Left cardiac atrium (tissue), 4 donors: ENCODE measurements at regions not wholly inside any gene's neighbourhood (a gene's known extent, or its start where the extent isn't known, plus 50 kb on each side); places are given as distances from the start of the nearest gene placed in this dataset.
"Not testable (repeated sequence)": the region's sequence is repeated elsewhere in the genome, so short reads cannot be mapped to it uniquely, and the experiment has no call there.

ENCODE experiments used
- ATAC-seq, 2 donors: fragments of 200-7000 bp; cut with Tn5 transposase; one replicate each; pipeline ENCODE4 v1.9.1; 2020; ENCODE audit warnings: mild to moderate bottlenecking in 2 of 2, moderate library complexity in 2 of 2
- DNase-seq: peaks from one replicate; pipeline ENCODE4 v3.0.0-alpha.2; 2020
- intact Hi-C, 2 donors: fragments of 100-400 bp; cut with DNase I; formaldehyde crosslinking; loops; one replicate each; pipeline versions ENCODE4 v1.14.1 to v1.15.1; 2022 to 2023
- donor health status: DM: no; HTN: yes; CAD: no.
- donor health status: DM: no; HTN: yes; CAD: no; lungs with severe emphysema.
- donor health status: DM: yes; HTN: yes; CAD: no.
- donor health status: Dilated cardiomyopathy.

DNA sequence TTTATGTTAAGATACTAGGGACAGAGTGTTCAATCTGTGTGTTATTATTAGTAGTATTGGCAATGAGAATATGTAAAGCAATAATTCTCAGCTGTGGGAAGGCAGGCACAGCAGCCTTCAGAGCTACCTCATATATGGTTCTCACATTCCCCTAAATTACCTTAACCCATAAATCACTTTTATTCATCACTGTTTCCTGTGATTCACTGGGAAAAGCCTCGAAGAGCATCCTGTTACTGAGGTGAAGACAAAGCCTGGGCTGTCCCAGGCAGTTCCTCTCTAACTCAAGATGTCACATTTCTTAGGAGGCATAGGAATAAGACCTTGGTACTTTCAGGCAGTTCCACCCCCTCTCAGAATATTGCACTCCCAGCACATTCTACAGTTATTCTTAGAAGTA lies 965.7 kb downstream of the NCAM2 start:
- ATAC-seq = no peak
- no peak for DNase-seq
- intact Hi-C loops = no loop called here

DNA sequence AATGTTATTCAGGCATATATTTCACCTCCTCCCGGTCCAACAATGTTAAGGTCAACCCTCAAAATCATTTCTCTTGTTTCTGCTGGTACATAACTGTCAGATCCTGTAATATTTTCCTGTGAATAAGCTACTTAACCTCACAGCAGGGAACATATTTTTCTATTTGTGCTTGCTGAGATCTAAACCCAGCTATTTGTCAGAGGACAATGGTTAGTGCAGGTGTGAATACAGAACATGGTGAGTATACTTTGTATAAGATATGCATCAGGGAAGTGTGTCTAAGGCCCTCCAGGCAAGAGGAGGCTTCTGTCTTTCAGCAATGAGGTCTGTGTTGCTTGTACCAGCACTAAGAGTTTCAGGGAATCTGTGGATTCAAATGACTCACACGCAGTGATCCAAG lies 970.6 kb downstream of the NCAM2 start:
- no peak for ATAC-seq

DNA sequence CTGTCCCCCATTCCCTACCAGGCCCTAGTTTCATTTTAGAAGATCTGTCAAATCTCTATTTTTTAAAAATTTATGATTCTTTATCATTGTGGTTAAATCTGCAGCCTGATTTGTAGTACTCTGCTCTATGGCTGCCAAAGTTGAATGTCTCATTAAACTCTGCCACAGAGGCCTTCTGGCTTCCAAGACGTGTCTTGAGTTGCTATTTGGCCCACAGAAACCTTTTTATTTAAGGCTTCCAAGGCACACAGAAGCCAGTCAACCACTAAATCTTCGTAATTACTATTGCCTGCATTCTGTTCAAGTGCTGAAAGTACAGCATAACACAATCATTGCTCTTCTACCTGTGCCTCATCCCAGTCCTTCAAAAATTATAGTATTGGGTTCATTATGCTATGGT lies 971.0 kb downstream of the NCAM2 start:
- no peak for ATAC-seq
- intact Hi-C loops = no loop called here
- DNase-seq = no peak

More for the DNA sequence above, 970.6 kb downstream of the NCAM2 start:
- no peak for DNase-seq
- intact Hi-C loops = no loop called here

DNA sequence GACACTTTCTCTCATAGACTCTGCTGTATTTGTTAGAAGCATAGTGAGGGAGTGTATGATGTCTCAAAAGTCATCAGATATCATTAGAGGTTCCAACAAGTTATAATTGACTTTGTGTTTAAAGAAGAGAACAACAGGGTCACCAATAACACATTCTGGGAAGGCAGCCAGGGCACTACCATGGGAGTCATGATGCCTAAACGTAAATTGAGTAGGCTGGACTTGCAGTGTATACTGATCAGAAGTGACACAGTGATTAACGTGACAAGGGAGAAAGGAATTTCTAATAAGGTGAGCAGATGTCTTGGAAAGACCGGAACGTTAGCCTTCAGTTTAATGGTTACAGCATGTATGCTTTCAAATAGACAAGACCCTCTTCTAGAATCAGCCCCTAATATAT lies 973.2 kb downstream of the NCAM2 start:
- intact Hi-C loops = no loop called here
- ATAC-seq (no peak), DNase-seq (no peak)

DNA sequence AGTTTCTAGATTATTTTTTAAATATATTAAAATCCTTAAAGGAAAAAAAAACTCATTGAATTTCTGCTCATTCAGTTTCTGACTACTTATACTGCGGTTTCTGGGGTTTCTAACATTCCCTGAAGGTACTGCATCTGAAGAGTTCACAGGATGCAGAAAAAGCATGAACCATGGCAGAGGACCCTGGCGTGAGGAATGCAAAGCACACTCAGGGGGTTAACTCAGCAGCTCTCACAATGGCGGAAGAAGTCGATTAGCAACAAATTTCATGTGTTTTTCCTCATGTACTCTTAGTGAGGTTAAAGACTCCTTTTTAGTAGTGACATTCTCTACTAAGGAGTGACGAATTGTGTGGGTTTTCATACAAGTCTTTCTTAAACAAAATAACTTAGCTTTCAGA lies 975.6 kb downstream of the NCAM2 start:
- intact Hi-C loops = no loop called here
- ATAC-seq = no peak
- no peak for DNase-seq

DNA sequence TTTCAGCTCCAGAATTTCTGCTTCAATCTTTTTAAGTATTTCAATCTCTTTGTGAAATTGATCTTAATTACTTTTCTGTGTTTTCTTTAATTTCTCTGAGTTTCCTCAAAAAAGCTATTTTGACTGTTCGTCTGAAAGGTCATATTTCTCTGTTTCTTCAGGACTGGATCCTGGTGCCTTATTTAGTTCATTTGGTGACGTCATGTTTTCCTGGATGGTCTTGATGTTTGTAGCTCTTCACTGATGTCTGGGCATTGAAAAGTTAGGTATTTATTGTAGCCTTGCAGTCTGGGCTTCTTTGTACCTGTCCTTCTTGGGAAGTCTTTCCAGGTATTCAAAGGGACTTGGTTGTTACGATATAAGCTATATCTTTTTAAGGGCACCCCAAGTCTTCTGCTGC lies 998.7 kb downstream of the NCAM2 start:
- no peak for DNase-seq
- intact Hi-C loops = no loop called here
- no peak for ATAC-seq

DNA sequence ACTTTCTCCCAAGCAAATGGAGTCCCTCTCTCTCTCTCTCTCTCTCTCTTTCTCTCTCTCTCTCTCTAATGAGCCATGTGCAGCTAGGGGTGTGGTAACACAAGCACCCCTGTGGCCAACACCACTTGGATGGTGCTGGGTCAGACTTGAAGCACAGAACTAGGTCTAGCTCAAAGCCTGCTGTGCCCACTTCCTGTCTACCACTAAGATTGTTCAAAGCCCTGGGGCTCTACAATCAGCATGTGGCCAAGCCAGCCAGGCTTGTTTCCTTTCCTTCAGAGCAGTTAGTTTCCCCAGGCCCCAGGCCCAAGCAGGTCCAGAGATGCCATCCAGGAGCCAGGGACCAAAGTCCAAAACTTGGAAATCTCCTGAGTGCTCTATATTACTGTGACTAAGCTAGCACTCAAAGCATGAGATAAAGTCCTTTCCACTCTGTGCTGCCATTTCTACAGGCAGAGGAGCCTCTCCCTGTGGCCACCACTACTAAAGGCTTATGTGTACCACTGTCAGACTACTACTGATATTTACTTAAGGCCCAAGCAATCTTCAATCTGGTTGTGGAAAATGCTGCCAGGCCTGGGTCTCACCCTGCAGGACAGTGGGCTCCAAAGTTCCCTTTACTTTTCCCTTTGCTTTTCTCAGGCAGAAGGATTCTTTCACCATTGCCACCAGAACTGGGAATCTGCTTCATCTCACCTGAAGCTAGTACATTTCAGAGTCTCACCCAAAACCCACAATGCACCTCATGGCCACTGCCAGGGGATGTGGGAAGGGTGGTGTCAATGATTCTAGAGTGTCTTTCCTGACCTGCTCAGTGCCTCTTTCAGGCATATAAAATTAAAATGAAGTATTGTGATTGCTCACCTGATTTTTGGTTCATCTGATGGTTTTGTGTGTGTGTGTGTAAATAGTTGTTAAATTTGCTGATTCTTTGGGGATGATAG lies 999.5 kb downstream of the NCAM2 start:
- intact Hi-C loops = no loop called here
- DNase-seq = no peak
- ATAC-seq = no peak

DNA sequence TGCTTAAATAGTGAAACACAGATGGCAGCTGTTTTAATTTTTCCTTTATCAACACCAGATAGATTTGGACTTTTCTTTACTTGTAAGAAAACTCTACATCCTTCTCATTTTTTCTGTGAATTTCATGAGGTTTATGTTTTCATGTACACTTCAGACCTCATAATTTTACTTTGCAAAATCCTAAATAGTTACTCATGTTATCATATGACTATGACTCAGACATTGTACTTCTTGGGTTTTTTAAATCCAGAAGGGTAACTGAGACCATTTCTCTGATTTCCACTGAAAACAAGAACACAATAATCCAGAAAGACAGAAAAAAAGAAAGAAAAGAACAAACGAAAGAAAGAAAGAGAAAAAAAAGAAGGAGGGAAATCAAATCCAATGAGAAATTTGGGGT lies 1021.6 kb downstream of the NCAM2 start:
- intact Hi-C loops = no loop called here
- DNase-seq = no peak
- ATAC-seq = no peak

DNA sequence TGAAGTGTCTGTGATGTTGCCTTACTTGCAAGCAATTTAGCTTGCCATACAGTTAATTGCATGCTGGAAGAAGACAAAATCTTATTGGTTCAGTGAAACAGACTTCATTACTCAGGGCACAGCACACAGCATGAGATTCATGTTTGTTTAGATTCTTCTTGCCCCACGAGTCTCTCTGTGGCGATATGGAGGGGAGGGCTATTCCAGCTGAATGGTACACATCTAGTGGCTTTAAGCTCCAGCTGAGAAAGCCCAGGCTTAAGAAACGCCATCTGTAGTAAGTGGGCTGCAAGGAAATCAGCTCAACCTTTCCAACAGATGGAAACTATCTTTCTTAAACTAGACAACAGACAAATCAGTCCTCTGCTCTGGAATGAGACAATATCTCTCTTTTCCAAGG lies 1022.0 kb downstream of the NCAM2 start:
- DNase-seq (no peak), ATAC-seq (no peak)
- intact Hi-C loops = no loop called here

DNA sequence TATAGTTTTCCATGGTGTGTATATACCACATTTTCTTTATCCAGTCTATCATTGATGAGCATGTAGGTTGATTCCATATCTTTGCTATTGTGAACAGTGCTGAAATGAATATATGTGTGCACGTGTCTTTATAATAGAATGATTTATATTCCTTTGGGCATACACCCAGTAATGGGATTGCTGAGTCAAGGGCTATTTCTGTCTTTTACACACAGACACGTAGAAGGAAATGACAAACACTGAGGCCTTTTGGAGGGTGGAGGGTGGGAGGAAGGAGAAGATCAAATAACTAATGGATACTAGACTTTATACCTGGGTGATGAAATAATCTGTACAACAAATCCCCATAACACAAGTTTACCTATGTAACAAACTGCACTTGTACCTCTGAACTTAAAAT lies 1025.7 kb downstream of the NCAM2 start:
- ATAC-seq, DNase-seq, intact Hi-C loops: not testable (repeated sequence)

DNA sequence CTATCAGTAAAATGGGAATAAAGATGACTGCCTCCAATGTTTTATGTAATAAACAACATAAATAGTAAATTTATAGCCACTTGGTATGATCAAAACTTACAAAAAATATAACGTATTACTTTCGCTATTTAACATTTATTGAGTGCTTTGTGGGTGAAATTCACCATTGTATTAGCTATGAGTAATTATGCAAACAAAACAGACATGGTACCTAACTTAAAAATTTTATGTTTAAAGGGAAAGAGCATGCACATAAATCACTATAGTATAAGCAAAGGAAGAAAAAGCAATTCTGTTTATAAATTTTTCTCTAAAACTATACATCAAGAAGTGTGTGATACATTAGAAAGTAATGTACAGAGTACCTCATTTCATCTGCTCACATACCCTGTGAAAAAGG lies 1046.2 kb downstream of the NCAM2 start:
- intact Hi-C loops = no loop called here
- no peak for DNase-seq
- no peak for ATAC-seq

DNA sequence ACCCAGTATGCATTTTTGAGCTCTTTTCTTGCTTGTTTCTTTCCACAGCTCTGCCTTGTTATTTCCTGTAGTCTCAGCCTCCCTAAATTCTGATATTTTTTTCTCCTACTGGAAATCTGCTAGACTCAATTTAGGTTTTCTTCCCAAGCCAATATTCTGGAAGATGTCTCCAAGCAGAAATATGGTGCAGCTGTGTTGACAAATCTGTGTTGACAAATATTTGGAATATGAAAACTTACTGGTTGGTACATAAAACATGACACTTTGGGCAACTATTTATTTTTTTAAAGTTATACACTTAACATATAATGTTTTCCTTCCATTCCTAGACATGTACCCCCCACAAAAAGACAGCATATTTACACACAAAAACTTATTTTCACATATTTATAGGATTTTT lies 1048.4 kb downstream of the NCAM2 start:
- intact Hi-C loops = no loop called here
- DNase-seq (no peak), ATAC-seq (no peak)

DNA sequence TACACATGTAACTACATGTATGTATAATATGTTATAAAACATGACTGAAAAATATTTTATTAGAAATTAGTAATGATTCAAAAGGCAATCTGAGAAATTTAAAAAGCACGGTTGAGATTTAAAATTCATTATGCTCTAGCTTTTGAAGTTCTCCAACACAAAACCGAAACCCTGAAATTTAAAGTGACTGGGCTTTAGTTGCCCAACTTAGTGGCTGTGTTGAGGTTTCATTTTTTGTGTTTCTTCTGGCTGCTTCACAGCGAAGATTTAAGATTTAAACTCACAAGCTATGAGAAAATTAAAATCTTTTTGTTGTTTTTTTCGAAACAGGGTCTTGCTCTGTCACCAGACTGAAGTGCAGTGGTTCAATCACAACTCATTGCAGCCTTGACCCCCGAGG lies 1058.7 kb downstream of the NCAM2 start:
- no peak for DNase-seq
- ATAC-seq = no peak
- intact Hi-C loops = no loop called here

DNA sequence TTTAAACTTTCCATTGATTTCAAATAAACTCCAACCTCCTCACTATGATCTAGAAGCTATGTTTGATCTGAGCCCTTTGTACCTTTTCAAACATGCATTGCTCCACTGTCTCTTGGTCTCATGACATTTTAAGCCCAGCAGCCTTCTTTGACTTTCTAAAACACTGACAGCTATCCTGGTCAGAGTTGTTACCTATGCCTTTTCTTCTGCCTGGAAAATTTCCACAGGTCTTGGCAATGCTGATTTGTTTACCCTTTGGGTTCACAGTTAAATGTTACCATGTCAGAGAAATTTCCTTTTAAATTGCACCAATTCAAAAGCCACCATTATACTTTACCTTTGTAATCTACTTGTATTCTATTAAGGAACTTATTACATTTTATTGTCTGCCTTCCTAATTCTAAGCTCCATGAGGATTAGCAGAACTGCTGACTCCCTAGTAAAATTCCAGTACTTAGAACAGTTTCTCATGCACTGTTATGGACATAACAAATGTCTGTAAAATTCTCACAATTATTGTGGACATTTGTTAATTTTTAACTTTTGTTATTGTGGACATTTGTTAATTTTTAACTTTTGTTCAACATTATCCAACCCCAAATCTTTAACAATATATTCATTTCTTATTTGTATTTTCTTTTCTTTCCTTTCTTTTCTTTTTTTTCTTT lies 1064.4 kb downstream of the NCAM2 start:
- DNase-seq (no peak), ATAC-seq (no peak)
- intact Hi-C loops = no loop called here

DNA sequence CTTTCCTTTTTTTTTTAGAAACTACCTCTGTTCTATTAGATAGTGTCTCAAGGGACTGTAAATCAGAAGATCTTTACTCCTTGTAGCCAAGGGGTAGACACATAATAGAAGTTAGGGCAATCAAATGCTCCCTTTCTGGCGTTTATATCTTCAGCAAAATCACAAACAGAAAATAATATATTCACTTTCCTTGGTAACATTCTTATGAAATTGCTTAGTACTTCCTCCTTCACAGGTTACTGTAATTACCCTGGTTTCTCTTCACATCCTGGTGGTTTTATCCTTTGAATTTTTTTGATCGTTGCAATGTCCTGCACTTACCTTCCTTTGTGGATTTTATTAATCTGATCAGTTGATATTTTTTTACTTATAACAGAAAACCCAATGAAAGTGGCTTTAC lies 1064.9 kb downstream of the NCAM2 start:
- intact Hi-C loops = no loop called here
- DNase-seq = no peak
- no peak for ATAC-seq

DNA sequence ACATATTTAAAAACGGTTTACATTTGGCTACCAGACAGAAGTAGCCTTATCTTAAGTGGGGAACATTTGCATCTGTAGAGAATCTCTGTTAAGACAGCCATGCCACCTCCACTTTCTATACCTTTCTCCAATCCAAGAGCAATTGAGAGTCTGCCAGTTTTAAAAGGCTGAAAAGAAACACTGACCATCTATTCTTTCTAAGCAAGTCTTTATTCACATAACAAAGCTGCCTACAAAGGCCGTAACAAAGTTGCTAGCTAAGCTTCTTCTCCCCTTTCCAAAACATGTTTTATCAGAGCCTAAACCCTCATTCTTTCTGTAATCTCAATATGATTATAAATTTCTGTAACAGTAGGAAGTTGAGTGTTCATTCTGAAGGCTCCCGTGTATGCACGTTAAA lies 1078.3 kb downstream of the NCAM2 start:
- ATAC-seq (no peak), DNase-seq (no peak)
- intact Hi-C loops = no loop called here

DNA sequence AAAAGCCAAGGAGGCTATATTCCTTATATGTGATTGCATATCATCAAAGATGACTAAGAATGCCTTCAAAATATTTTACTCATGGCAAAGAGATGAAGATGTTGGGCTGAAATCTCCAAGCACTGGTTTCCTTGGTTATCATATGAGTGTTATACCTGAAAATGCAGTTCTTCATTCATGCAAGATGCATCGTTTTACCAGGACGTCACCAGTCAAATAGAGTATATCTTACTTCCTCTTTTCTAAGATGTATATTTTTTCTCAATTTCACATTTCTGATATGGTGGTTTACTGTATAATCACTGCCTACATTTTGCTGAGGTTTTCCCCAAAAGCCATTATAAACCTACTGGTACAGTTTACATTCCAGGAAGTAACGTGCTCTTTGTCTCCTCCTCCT lies 1085.7 kb downstream of the NCAM2 start:
- DNase-seq (no peak), ATAC-seq (no peak)
- intact Hi-C loops = no loop called here

DNA sequence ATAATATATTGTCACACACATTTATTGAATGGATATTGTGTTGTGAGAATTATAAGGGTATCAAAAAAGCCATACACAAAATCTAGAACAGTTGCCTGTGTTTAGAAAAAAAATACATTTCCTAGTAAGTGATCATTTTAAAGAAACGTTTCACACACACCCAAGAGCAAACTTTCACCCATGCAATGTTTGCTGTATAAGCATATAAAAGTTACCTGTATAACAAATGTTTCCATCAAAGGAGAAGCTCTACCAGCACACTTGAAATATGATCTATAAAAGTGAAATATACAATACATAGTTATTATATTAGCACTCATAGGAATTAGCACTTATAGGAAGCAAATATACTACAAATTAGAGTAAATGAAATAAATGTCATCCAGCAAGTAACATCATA lies 1098.1 kb downstream of the NCAM2 start:
- intact Hi-C loops = no loop called here
- no peak for DNase-seq
- ATAC-seq = no peak

DNA sequence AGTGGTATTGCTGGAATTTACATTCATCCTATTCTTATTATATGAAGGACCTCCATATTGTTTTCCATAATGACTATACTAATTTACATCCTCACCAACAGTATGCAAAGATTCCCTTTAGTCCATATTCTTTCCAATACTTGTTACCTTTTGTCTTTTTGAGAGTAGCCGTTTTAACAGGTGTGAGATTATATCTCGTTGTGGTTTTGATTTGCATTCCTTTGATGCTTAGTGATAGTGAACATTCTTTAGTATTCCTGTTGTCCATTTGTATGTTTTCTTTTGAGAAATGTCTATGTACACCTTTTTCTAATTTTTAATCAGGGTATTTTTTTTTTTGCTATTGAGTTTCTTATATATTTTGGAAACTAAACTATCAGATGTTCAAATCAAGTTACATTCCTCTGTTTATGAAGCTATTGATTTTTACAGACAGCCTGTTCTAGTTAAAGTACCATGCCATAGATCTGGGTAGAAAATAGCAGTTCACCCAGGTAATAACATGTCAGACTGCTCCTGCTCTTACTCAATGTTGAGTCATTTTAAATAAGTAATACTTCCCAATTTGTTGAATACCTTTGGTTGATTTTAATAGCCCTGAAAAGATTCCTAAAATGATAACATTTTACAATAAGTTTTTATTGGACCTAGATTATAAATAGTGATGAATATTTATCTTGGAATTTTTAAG lies 1108.7 kb downstream of the NCAM2 start:
- intact Hi-C loops = no loop called here
- ATAC-seq = no peak
- no peak for DNase-seq

DNA sequence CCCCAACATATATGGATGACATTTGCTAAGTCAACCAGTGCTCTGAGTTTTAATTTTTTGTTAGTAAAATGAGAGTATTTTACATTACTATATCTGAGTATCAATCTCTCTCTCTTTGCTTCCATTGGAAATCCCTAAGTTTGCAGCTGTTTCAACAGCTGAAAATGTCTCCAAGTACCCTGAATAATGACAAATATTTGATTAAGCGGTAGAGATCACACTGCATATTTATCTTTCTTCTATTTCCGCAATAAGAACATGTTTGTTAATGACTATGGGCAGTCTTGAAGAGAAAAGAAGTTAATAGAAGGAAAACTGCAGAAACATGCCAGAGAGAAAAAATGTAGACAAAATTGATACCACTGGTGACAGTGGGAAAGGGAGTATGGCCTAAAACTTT lies 1117.5 kb downstream of the NCAM2 start:
- ATAC-seq (no peak), DNase-seq (no peak)
- intact Hi-C loops = no loop called here
